ENCODE measurements at regions not wholly inside any gene's neighbourhood (a gene's known extent, or its start where the extent isn't known, plus 50 kb on each side); places are given as distances from the start of the nearest gene placed in this dataset.

- DNase-seq (ENCODE audit: low read depth): no peak
- H3K4me3 ChIP-seq (ENCODE audit: control insufficient read depth, low read depth, low read length): no peak overlapping the region
- no peak for TF ChIP-seq CTCF (IDR thresholded peaks at IDR 0.05; ENCODE audit: control insufficient read depth, insufficient read depth, low read depth, low read length, missing control alignments)
Measured at GRCh38 chr12:88307961-88308360, 165.9 kb downstream of the TMTC3 start.

- no peak overlapping the region for H3K4me3 ChIP-seq (ENCODE audit: control insufficient read depth, low read depth, low read length)
- TF ChIP-seq CTCF (IDR thresholded peaks at IDR 0.05; ENCODE audit: control insufficient read depth, insufficient read depth, low read depth, low read length, missing control alignments): no peak
- peak; percentile 73 for DNase-seq (ENCODE audit: low read depth)
Measured at GRCh38 chr12:88308825-88309224, 166.7 kb downstream of the TMTC3 start.

- no peak for TF ChIP-seq CTCF (IDR thresholded peaks at IDR 0.05; ENCODE audit: control insufficient read depth, insufficient read depth, low read depth, low read length, missing control alignments)
- no peak overlapping the region for H3K4me3 ChIP-seq (ENCODE audit: control insufficient read depth, low read depth, low read length)
- DNase-seq (ENCODE audit: low read depth): peak; percentile 55
Measured at GRCh38 chr12:88309546-88309945, 167.4 kb downstream of the TMTC3 start.

GRCh38 chr12:88310069-88310468 lies 168.0 kb downstream of the TMTC3 start:
- DNase-seq (ENCODE audit: low read depth): peak; percentile 74
- H3K4me3 ChIP-seq (ENCODE audit: control insufficient read depth, low read depth, low read length): no peak overlapping the region
- no peak for TF ChIP-seq CTCF (IDR thresholded peaks at IDR 0.05; ENCODE audit: control insufficient read depth, insufficient read depth, low read depth, low read length, missing control alignments)

- no peak for DNase-seq (ENCODE audit: low read depth)
- no peak for TF ChIP-seq CTCF (IDR thresholded peaks at IDR 0.05; ENCODE audit: control insufficient read depth, insufficient read depth, low read depth, low read length, missing control alignments)
- no peak overlapping the region for H3K4me3 ChIP-seq (ENCODE audit: control insufficient read depth, low read depth, low read length)
Measured at GRCh38 chr12:88310666-88311065, 168.6 kb downstream of the TMTC3 start.

- H3K4me3 ChIP-seq (ENCODE audit: control insufficient read depth, low read depth, low read length): no peak overlapping the region
- TF ChIP-seq CTCF (IDR thresholded peaks at IDR 0.05; ENCODE audit: control insufficient read depth, insufficient read depth, low read depth, low read length, missing control alignments): no peak
- no peak for DNase-seq (ENCODE audit: low read depth)
Measured at GRCh38 chr12:88313554-88313953, 171.4 kb downstream of the TMTC3 start.

GRCh38 chr12:88314706-88315105 lies 172.6 kb downstream of the TMTC3 start:
- no peak for DNase-seq (ENCODE audit: low read depth)

More at GRCh38 chr12:88314706-88315105, 172.6 kb downstream of the TMTC3 start:
- no peak for TF ChIP-seq CTCF (IDR thresholded peaks at IDR 0.05; ENCODE audit: control insufficient read depth, insufficient read depth, low read depth, low read length, missing control alignments)
- no peak overlapping the region for H3K4me3 ChIP-seq (ENCODE audit: control insufficient read depth, low read depth, low read length)
